ENCODE measurements at regions not wholly inside any gene's neighbourhood (a gene's known extent, or its start where the extent isn't known, plus 50 kb on each side); places are given as distances from the start of the nearest gene placed in this dataset.

GRCh38 chr15:69704229-69704628 is 251.6 kb downstream of the RPLP1 start:
- TF ChIP-seq, protein P1, sequence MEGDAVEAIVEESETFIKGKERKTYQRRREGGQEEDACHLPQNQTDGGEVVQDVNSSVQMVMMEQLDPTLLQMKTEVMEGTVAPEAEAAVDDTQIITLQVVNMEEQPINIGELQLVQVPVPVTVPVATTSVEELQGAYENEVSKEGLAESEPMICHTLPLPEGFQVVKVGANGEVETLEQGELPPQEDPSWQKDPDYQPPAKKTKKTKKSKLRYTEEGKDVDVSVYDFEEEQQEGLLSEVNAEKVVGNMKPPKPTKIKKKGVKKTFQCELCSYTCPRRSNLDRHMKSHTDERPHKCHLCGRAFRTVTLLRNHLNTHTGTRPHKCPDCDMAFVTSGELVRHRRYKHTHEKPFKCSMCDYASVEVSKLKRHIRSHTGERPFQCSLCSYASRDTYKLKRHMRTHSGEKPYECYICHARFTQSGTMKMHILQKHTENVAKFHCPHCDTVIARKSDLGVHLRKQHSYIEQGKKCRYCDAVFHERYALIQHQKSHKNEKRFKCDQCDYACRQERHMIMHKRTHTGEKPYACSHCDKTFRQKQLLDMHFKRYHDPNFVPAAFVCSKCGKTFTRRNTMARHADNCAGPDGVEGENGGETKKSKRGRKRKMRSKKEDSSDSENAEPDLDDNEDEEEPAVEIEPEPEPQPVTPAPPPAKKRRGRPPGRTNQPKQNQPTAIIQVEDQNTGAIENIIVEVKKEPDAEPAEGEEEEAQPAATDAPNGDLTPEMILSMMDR (IDR thresholded peaks at IDR 0.05) = no peak
- no peak for TF ChIP-seq POLR2A (IDR thresholded peaks at IDR 0.05)

Measured in vagina (tissue), 2 donors.